SU-DHL-6 (cell line): ENCODE measurements at regions not wholly inside any gene's neighbourhood (a gene's known extent, or its start where the extent isn't known, plus 50 kb on each side); places are given as distances from the start of the nearest gene placed in this dataset.

ENCODE experiments used
- H2AFZ ChIP-seq: fragments of 200-600 bp; sonication (generic); 2 replicates; pipeline ENCODE4 v1.6.1; 2014; ENCODE audit warnings: low read depth, mild to moderate bottlenecking, moderate library complexity, mixed read lengths, antibody characterized with exemption, low read length; ENCODE audit not compliant: severe bottlenecking
- H3F3A ChIP-seq: fragments of 200-600 bp; shearing (Covaris generic); 2 replicates; pipeline ENCODE4 v1.6.0; 2016; ENCODE audit warnings: antibody characterized with exemption, mild to moderate bottlenecking; ENCODE audit not compliant: insufficient read depth
- H3K27ac ChIP-seq: fragments of 200-600 bp; sonication (generic); 2 replicates; pipeline ENCODE4 v1.5.1; 2016; ENCODE audit warnings: low read depth, mild to moderate bottlenecking, low read length, moderate library complexity, mixed read lengths
- H3K27me3 ChIP-seq: fragments of 200-600 bp; sonication (generic), shearing (Covaris generic); 2 replicates; pipeline ENCODE4 v1.6.0; 2014; ENCODE audit warnings: mild to moderate bottlenecking, low read length
- H3K36me3 ChIP-seq: fragments of 200-600 bp; sonication (generic); 2 replicates; pipeline ENCODE4 v1.6.1; 2014; ENCODE audit warnings: mild to moderate bottlenecking, low read length, mixed read lengths
- H3K4me2 ChIP-seq: fragments of 300-600, 200-600 bp; shearing (Covaris generic), sonication (generic); 2 replicates; pipeline ENCODE4 v1.6.0; 2014; ENCODE audit warnings: low read length, low read depth, mild to moderate bottlenecking; ENCODE audit not compliant: poor library complexity, severe bottlenecking
- H3K4me3 ChIP-seq: fragments of 200-600 bp; sonication (generic); 2 replicates; pipeline ENCODE4 v1.5.1; 2014; ENCODE audit warnings: antibody characterized with exemption, low read length, mild to moderate bottlenecking, mixed read lengths; ENCODE audit not compliant: insufficient read depth, poor library complexity, severe bottlenecking
- H3K79me2 ChIP-seq: fragments of 200-600 bp; sonication (generic); 2 replicates; pipeline ENCODE4 v1.6.1; 2014; ENCODE audit warnings: mild to moderate bottlenecking, low read length, moderate library complexity; ENCODE audit not compliant: insufficient read depth
- H3K9ac ChIP-seq: fragments of 200-600 bp; sonication (generic); 2 replicates; pipeline ENCODE4 v1.7.0; 2014; ENCODE audit warnings: mild to moderate bottlenecking, low read length
- H3K9me2 ChIP-seq: fragments of 200-600 bp; sonication (generic); replicated peaks from 2 replicates; pipeline ENCODE4 v1.6.1; 2014; ENCODE audit warnings: low read length; ENCODE audit not compliant: insufficient read depth
- H3K9me3 ChIP-seq: fragments of 200-600 bp; sonication (generic); 2 replicates; pipeline ENCODE4 v1.6.1; 2014; ENCODE audit warnings: low read length, mixed read lengths; ENCODE audit not compliant: insufficient read depth
- H4K20me1 ChIP-seq: fragments of 200-600 bp; sonication (generic); 2 replicates; pipeline ENCODE4 v1.6.1; 2014; ENCODE audit warnings: low read depth, mild to moderate bottlenecking, antibody characterized with exemption, low read length, moderate library complexity, mixed read lengths
- CTCF ChIP-seq: fragments of 200-600 bp; sonication (generic); IDR thresholded peaks from one replicate; pipeline ENCODE4 v1.5.1; 2017; ENCODE audit warnings: antibody characterized with exemption, mild to moderate bottlenecking, low read length, moderate library complexity; ENCODE audit not compliant: insufficient read depth, poor library complexity, severe bottlenecking
- EZH2phosphoT487 ChIP-seq: fragments of 200-600 bp; sonication (generic), shearing (Covaris generic); conservative IDR thresholded peaks from 2 replicates; pipeline ENCODE4 v1.6.1; 2018; ENCODE audit warnings: mild to moderate bottlenecking, antibody characterized with exemption, low read length, moderate library complexity, mixed read lengths

GRCh38 chr14:58739674-58740073, 101.9 kb downstream of the DACT1 start:
- Histone ChIP-seq H2AFZ (no peak overlapping the region), H3K36me3 (no peaks in the 10 kb centered on the region), H3K9me3 (no peaks in the 10 kb centered on the region), H3K27me3 (no peaks in the 10 kb centered on the region), H3K4me2 (no peak overlapping the region), H3K9me2 (no peaks in the 10 kb centered on the region), H4K20me1 (no peaks in the 10 kb centered on the region), H3K4me3 (no peak overlapping the region), H3K27ac (no peak overlapping the region), H3K9ac (no peak overlapping the region), H3K79me2 (no peaks in the 10 kb centered on the region), H3F3A (no peaks in the 10 kb centered on the region)
- TF ChIP-seq CTCF (no peak), EZH2phosphoT487 (no peak)

- Histone ChIP-seq H3K9me3 (no peaks in the 10 kb centered on the region), H4K20me1 (no peaks in the 10 kb centered on the region), H3K27ac (no peak overlapping the region), H3K4me3 (no peak overlapping the region), H3K79me2 (no peaks in the 10 kb centered on the region), H3K9ac (no peak overlapping the region), H3F3A (no peaks in the 10 kb centered on the region), H3K36me3 (no peaks in the 10 kb centered on the region), H2AFZ (no peak overlapping the region), H3K27me3 (no peaks in the 10 kb centered on the region), H3K4me2 (no peak overlapping the region), H3K9me2 (no peaks in the 10 kb centered on the region)
- no peak for TF ChIP-seq EZH2phosphoT487
- TF ChIP-seq CTCF: no peak
Measured at GRCh38 chr14:58740379-58740935, 102.7 kb downstream of the DACT1 start.

GRCh38 chr14:58744801-58745394, 107.1 kb downstream of the DACT1 start:
- Histone ChIP-seq H3K27me3 (no peaks in the 10 kb centered on the region), H3K27ac (no peak overlapping the region), H3K4me3 (no peak overlapping the region), H3K9ac (no peak overlapping the region), H3F3A (no peaks in the 10 kb centered on the region), H3K79me2 (no peaks in the 10 kb centered on the region), H4K20me1 (no peaks in the 10 kb centered on the region), H3K4me2 (no peak overlapping the region), H3K9me2 (no peaks in the 10 kb centered on the region), H3K36me3 (no peaks in the 10 kb centered on the region), H3K9me3 (no peaks in the 10 kb centered on the region), H2AFZ (no peak overlapping the region)
- no peak for TF ChIP-seq EZH2phosphoT487
- no peak for TF ChIP-seq CTCF
